Right lobe of liver (tissue), 4 donors: ENCODE measurements at regions not wholly inside any gene's neighbourhood (a gene's known extent, or its start where the extent isn't known, plus 50 kb on each side); places are given as distances from the start of the nearest gene placed in this dataset.

Source experiments
- CTCF ChIP-seq, 4 donors: fragments of 200-600 bp in 3 of 4; fragments of 450-650 bp in 1 of 4; IDR thresholded peaks; one replicate each; pipeline versions ENCODE4 v1.5.1 to v1.8.0; 2016 to 2022; ENCODE audit warnings: antibody characterized with exemption in 4 of 4, mild to moderate bottlenecking in 2 of 4
- POLR2A ChIP-seq: fragments of 450-650 bp; IDR thresholded peaks from one replicate; pipeline ENCODE4 v1.6.1; 2017; ENCODE audit warnings: antibody characterized with exemption, mild to moderate bottlenecking
- donor health status: DM: no; HTN: no; CAD: no.
- donor health status: DM: no; HTN: no; CAD: no.
- donor health status: DM: no; HTN: yes; CAD: no.

GRCh38 chr5:82806513-82806912 is 270.7 kb downstream of the TMEM167A start:
- TF ChIP-seq POLR2A (no peak), CTCF (IDR thresholded peaks at IDR 0.05) (no peak)
